Mesendoderm (in vitro differentiated cells): ENCODE measurements at regions not wholly inside any gene's neighbourhood (a gene's known extent, or its start where the extent isn't known, plus 50 kb on each side); places are given as distances from the start of the nearest gene placed in this dataset.

Experiments
- DNase-seq: peaks from one replicate; pipeline ENCODE4 v3.0.0; 2013
- H2AK5ac ChIP-seq: 2 replicates; pipeline ENCODE4 v1.6.1; 2013; ENCODE audit warnings: low read length, inconsistent platforms
- H2BK120ac ChIP-seq: 2 replicates; pipeline ENCODE4 v1.6.1; 2013; ENCODE audit warnings: low read depth, mild to moderate bottlenecking, low read length, moderate library complexity, mixed read lengths
- H2BK15ac ChIP-seq: replicated peaks from 2 replicates; pipeline ENCODE4 v1.6.1; 2013; ENCODE audit warnings: low read depth, mild to moderate bottlenecking, moderate library complexity
- H2BK5ac ChIP-seq: 2 replicates; pipeline ENCODE4 v1.6.1; 2013; ENCODE audit warnings: low read length, inconsistent platforms
- H3K18ac ChIP-seq: 2 replicates; pipeline ENCODE4 v1.6.1; 2013; ENCODE audit warnings: mild to moderate bottlenecking, low read length, mixed read lengths
- H3K23ac ChIP-seq: one replicate; pipeline ENCODE4 v1.6.1; 2013; ENCODE audit warnings: low read length
- H3K27ac ChIP-seq: 2 replicates; pipeline ENCODE4 v1.5.1; 2013; ENCODE audit warnings: low read depth, mild to moderate bottlenecking, inconsistent platforms, low read length, moderate library complexity
- H3K27me3 ChIP-seq: 2 replicates; pipeline ENCODE4 v1.6.1; 2013; ENCODE audit warnings: low read length, control low read depth, mild to moderate bottlenecking, inconsistent platforms; ENCODE audit not compliant: insufficient read depth, poor library complexity
- H3K36me3 ChIP-seq: 2 replicates; pipeline ENCODE4 v1.6.1; 2013; ENCODE audit warnings: low read length, inconsistent platforms; ENCODE audit not compliant: control insufficient read depth, insufficient read depth
- H3K4ac ChIP-seq: one replicate; pipeline ENCODE4 v1.6.1; 2013; ENCODE audit warnings: low read depth, mild to moderate bottlenecking, low read length, moderate library complexity
- H3K4me1 ChIP-seq: 2 replicates; pipeline ENCODE4 v1.6.1; 2013; ENCODE audit warnings: low read depth, low read length, inconsistent platforms; ENCODE audit not compliant: control insufficient read depth
- H3K4me2 ChIP-seq: 2 replicates; pipeline ENCODE4 v1.6.1; 2013; ENCODE audit warnings: low read length
- H3K4me3 ChIP-seq: 2 replicates; pipeline ENCODE4 v1.5.1; 2013; ENCODE audit warnings: mild to moderate bottlenecking, low read length
- H3K56ac ChIP-seq: one replicate; pipeline ENCODE4 v1.6.1; 2013; ENCODE audit warnings: low read length
- H3K79me1 ChIP-seq: 2 replicates; pipeline ENCODE4 v1.6.1; 2013; ENCODE audit warnings: low read length, inconsistent platforms
- H3K79me2 ChIP-seq: 2 replicates; pipeline ENCODE4 v1.6.1; 2013; ENCODE audit warnings: mild to moderate bottlenecking, low read length; ENCODE audit not compliant: control insufficient read depth, insufficient read depth
- H3K9ac ChIP-seq: 2 replicates; pipeline ENCODE4 v1.6.1; 2013; ENCODE audit warnings: low read length, inconsistent platforms
- H4K5ac ChIP-seq: one replicate; pipeline ENCODE4 v1.6.1; 2013; ENCODE audit warnings: low read length
- H4K8ac ChIP-seq: one replicate; pipeline ENCODE4 v1.6.1; 2013; ENCODE audit warnings: low read depth, mild to moderate bottlenecking, control low read depth, low read length, moderate library complexity
- WGBS: extraction: QIAGEN DNeasy Blood & Tissue Kit; methylation state at CpG from one replicate; pipeline ENCODE4 v1.1.7; 2013; ENCODE audit warnings: low lambda C conversion rate, missing lambda C conversion rate; ENCODE audit not compliant: insufficient coverage; ENCODE audit errors: extremely low coverage; 5-methylcytosine and 5-hydroxymethylcytosine counted together

- no peak overlapping the region for H3K4me3 ChIP-seq
- no CpG with 5 or more reads among the region's 2 CpGs for WGBS
- no peaks in the 10 kb centered on the region for H3K79me2 ChIP-seq
- no peak for DNase-seq
- no peak overlapping the region for H3K18ac ChIP-seq
- H3K4me1 ChIP-seq: peaks cover 9% of the 10 kb centered on the region
- H3K23ac ChIP-seq: no peak overlapping the region
- no peak overlapping the region for H4K8ac ChIP-seq
- H3K4me2 ChIP-seq: no peak overlapping the region
- no peak overlapping the region for H2BK5ac ChIP-seq
- no peak overlapping the region for H2BK120ac ChIP-seq
- H2AK5ac ChIP-seq: no peak overlapping the region
- H4K5ac ChIP-seq: no peak overlapping the region
- no peak overlapping the region for H3K27ac ChIP-seq
- H2BK15ac ChIP-seq: no peak overlapping the region
- no peaks in the 10 kb centered on the region for H3K79me1 ChIP-seq
- no peaks in the 10 kb centered on the region for H3K36me3 ChIP-seq
- no peak overlapping the region for H3K9ac ChIP-seq
- no peak overlapping the region for H3K56ac ChIP-seq
- no peak overlapping the region for H3K4ac ChIP-seq
- no peaks in the 10 kb centered on the region for H3K27me3 ChIP-seq
Measured at GRCh38 chr3:23076437-23076836, 126.7 kb upstream of the UBE2E2 start.

GRCh38 chr3:23077126-23077525, 126.0 kb upstream of the UBE2E2 start:
- Histone ChIP-seq H4K8ac (no peak overlapping the region), H3K4me2 (no peak overlapping the region), H3K36me3 (no peaks in the 10 kb centered on the region), H4K5ac (no peak overlapping the region), H2BK5ac (no peak overlapping the region), H3K4me1 (peaks cover 9% of the 10 kb centered on the region), H3K56ac (no peak overlapping the region), H3K27me3 (no peaks in the 10 kb centered on the region), H2BK15ac (no peak overlapping the region), H2AK5ac (no peak overlapping the region), H3K79me2 (no peaks in the 10 kb centered on the region), H2BK120ac (no peak overlapping the region), H3K18ac (no peak overlapping the region), H3K27ac (no peak overlapping the region), H3K23ac (no peak overlapping the region), H3K9ac (no peak overlapping the region), H3K4ac (no peak overlapping the region), H3K79me1 (no peaks in the 10 kb centered on the region), H3K4me3 (no peak overlapping the region)
- DNase-seq: no peak
- no CpG with 5 or more reads among the region's 4 CpGs for WGBS

DNA sequence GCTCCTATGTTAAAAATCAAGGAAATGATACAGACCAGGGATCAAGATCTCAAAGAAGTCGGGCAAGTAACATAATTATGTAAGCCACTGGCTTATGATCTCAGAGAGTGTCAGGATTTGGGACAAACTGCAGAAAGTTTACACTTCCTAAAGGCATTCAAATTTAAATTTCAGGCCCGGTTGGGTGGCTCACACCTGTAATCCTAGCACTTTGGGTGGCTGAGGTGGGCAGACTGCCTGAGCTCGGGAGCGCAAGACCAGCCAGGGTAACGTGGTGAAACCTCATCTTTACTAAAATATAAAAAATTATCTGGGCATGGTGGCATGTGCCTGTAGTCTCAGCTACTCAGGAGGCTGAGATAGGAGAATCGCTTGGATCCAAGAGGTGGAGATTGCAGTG, 124.4 kb upstream of the UBE2E2 start:
- no CpG with 5 or more reads among the region's 6 CpGs for WGBS
- DNase-seq: no peak
- no peak overlapping the region for H3K23ac ChIP-seq
- peaks cover 11% of the 10 kb centered on the region for H3K4me1 ChIP-seq
- H3K18ac ChIP-seq: no peak overlapping the region
- no peak overlapping the region for H2BK5ac ChIP-seq
- H3K27me3 ChIP-seq: no peaks in the 10 kb centered on the region
- no peak overlapping the region for H3K9ac ChIP-seq
- no peak overlapping the region for H3K27ac ChIP-seq
- H3K4ac ChIP-seq: no peak overlapping the region
- H2BK15ac ChIP-seq: no peak overlapping the region
- H2BK120ac ChIP-seq: no peak overlapping the region
- H4K8ac ChIP-seq: no peak overlapping the region
- H3K4me2 ChIP-seq: no peak overlapping the region
- H4K5ac ChIP-seq: no peak overlapping the region
- no peaks in the 10 kb centered on the region for H3K36me3 ChIP-seq
- H3K79me1 ChIP-seq: no peaks in the 10 kb centered on the region
- H3K56ac ChIP-seq: no peak overlapping the region
- H3K4me3 ChIP-seq: no peak overlapping the region
- H3K79me2 ChIP-seq: no peaks in the 10 kb centered on the region
- no peak overlapping the region for H2AK5ac ChIP-seq

DNA sequence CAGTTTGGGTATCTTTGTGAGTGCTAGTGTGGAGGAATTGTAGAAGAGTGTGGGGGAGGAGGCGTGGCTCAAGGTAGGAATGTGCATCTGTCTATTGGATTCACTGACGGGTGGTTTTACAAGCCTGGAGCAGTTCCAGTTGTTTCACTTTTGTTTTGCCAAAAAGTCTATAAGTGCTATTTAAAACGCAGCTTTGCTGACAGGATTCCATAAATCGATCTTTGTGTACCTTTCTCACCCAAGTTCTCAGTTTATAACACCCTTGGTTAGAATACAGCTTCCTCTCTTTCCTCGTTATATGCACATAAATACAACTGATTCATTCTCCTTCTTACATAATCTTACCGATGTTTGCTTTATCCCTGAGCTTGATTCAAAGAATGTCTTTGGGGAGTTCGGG, 123.2 kb upstream of the UBE2E2 start:
- Histone ChIP-seq H3K79me1 (no peaks in the 10 kb centered on the region), H3K23ac (peak overlapping the region; percentile 32), H3K4ac (no peak overlapping the region), H2BK15ac (no peak overlapping the region), H2BK5ac (no peak overlapping the region), H4K8ac (no peak overlapping the region), H4K5ac (no peak overlapping the region), H3K4me2 (no peak overlapping the region), H3K18ac (no peak overlapping the region), H2BK120ac (no peak overlapping the region), H3K4me1 (peaks cover 11% of the 10 kb centered on the region), H3K79me2 (no peaks in the 10 kb centered on the region), H3K9ac (no peak overlapping the region), H3K27me3 (no peaks in the 10 kb centered on the region), H3K56ac (no peak overlapping the region), H3K36me3 (no peaks in the 10 kb centered on the region), H3K27ac (no peak overlapping the region), H2AK5ac (no peak overlapping the region), H3K4me3 (no peak overlapping the region)
- DNase-seq: no peak
- WGBS: no CpG with 5 or more reads among the region's 7 CpGs

DNA sequence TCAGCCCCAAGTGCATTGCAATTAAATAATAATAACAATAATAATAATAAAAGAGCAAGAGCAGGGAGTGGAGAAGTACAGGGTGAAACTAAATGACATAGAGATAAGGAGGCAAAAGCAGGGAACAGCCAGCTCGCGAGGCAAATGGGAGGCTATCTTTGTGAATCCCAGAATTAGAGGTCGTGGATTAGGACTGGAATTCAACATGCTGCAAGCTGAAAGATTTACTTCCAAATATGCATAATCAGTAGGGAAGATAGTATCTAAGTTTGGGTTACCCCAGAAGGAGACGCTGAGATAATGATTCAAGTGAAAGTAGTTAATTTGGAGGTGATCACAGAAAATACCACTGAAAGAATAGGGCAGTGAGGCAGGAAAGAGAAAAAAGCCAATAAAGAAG, 119.4 kb upstream of the UBE2E2 start:
- Histone ChIP-seq H3K23ac (no peak overlapping the region), H4K5ac (no peak overlapping the region), H4K8ac (no peak overlapping the region), H3K4me1 (peaks cover 8% of the 10 kb centered on the region), H3K56ac (no peak overlapping the region), H2AK5ac (no peak overlapping the region), H3K27me3 (no peaks in the 10 kb centered on the region), H3K4me3 (no peak overlapping the region), H3K79me1 (no peaks in the 10 kb centered on the region), H3K9ac (no peak overlapping the region), H2BK5ac (no peak overlapping the region), H2BK120ac (no peak overlapping the region), H3K27ac (no peak overlapping the region), H3K4me2 (no peak overlapping the region), H3K36me3 (no peaks in the 10 kb centered on the region), H3K79me2 (no peaks in the 10 kb centered on the region), H2BK15ac (no peak overlapping the region), H3K18ac (no peak overlapping the region), H3K4ac (no peak overlapping the region)
- peak; percentile 73 for DNase-seq
- WGBS: no CpG with 5 or more reads among the region's 4 CpGs

DNA sequence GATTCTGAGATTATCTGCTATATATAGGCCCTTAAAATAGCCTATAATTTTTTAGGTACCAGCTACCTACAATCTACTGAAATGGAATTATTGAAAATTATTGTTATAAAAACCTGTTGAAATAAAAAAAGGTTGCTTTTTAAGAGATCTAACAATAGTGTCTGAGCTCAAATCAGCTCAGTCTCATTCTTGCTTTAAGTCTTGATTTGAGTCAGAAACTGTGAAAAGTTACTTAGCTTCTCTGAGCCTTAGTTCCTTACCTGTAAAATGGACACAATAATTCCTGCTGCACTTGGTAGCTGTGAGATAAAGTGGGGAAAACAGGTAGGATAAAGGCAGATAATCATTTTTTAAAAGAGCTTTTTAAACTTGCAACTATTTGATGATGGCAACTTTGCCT, 118.8 kb upstream of the UBE2E2 start:
- Histone ChIP-seq H3K36me3 (no peaks in the 10 kb centered on the region), H3K23ac (no peak overlapping the region), H2BK120ac (no peak overlapping the region), H2BK15ac (no peak overlapping the region), H3K79me1 (no peaks in the 10 kb centered on the region), H3K4me1 (peaks cover 6% of the 10 kb centered on the region), H3K4me2 (no peak overlapping the region), H3K27me3 (no peaks in the 10 kb centered on the region), H3K4me3 (no peak overlapping the region), H4K8ac (no peak overlapping the region), H3K18ac (no peak overlapping the region), H3K9ac (no peak overlapping the region), H4K5ac (no peak overlapping the region), H3K27ac (no peak overlapping the region), H3K56ac (no peak overlapping the region), H2AK5ac (no peak overlapping the region), H3K79me2 (no peaks in the 10 kb centered on the region), H3K4ac (no peak overlapping the region), H2BK5ac (no peak overlapping the region)
- no peak for DNase-seq
